GM12878 (cell line): ENCODE measurements at regions not wholly inside any gene's neighbourhood (a gene's known extent, or its start where the extent isn't known, plus 50 kb on each side); places are given as distances from the start of the nearest gene placed in this dataset.

Source experiments
- ATAC-seq: fragments of 200-7000 bp; cut with Tn5 transposase; 3 replicates; pipeline ENCODE4 v1.9.1; 2020; ENCODE audit warnings: mild to moderate bottlenecking, moderate library complexity
- BruUV-seq: library from RNA; stranded (reverse); fragments of 400-500 nt; replicated peaks from 2 replicates; lab custom pipeline; 2021; lab: Mats Ljungman, UMichigan
- CTCF ChIA-PET: fragments of 300-600 bp; sonication (Branson Sonifier 250); formaldehyde crosslinking; extraction: SDS; loops from one replicate; lab custom pipeline; 2021; ENCODE audit warnings: inconsistent platforms; lab: Yijun Ruan, JAX
- POLR2A ChIA-PET: fragments of 350-600 bp; formaldehyde crosslinking; extraction: SDS; loops from one replicate; lab custom pipeline; 2021; ENCODE audit warnings: inconsistent platforms; lab: Charles Lee
- RAD21 ChIA-PET: fragments of 300-600 bp; sonication (Branson Sonifier 250); formaldehyde crosslinking; loops from one replicate; lab custom pipeline; 2023; ENCODE audit warnings: antibody characterized with exemption; ENCODE audit not compliant: unreplicated experiment; lab: Charles Lee
- SMC1A ChIA-PET: fragments of 300-600 bp; sonication (Branson Sonifier 250); formaldehyde crosslinking; loops from one replicate; lab custom pipeline; 2023; ENCODE audit not compliant: unreplicated experiment, uncharacterized antibody; lab: Charles Lee
- DNase-seq: peaks from one replicate; pipeline ENCODE4 v3.0.0-alpha.2; 2011; ENCODE audit warnings: low read depth, low spot score
- FAIRE-seq: peaks from 3 replicates; lab custom pipeline; 2011; peaks lifted over from hg19 to GRCh38; lab: Jason Lieb, UNC
- H2AFZ ChIP-seq: 2 replicates; pipeline ENCODE4 v1.6.0; 2011; ENCODE audit warnings: low read depth, low read length, control low read depth; ENCODE audit not compliant: control insufficient read depth
- H3K27ac ChIP-seq: 2 replicates; pipeline ENCODE4 v1.5.1; 2011; ENCODE audit warnings: control low read depth; ENCODE audit not compliant: control insufficient read depth, insufficient read depth
- H3K27me3 ChIP-seq, 2 experiments: replicated peaks in 1 of 2; 2 replicates each; pipeline versions ENCODE4 v1.6.0 to v1.6.1; 2011; ENCODE audit warnings: low read length in 1 of 2; ENCODE audit not compliant: control insufficient read depth in 2 of 2, insufficient read depth in 2 of 2
- H3K36me3 ChIP-seq, 2 experiments: 2 replicates each; pipeline ENCODE4 v1.5.1; 2011; ENCODE audit warnings: low read length in 1 of 2; ENCODE audit not compliant: control insufficient read depth in 2 of 2, insufficient read depth in 2 of 2
- H3K4me1 ChIP-seq: 2 replicates; pipeline ENCODE4 v1.6.1; 2011; ENCODE audit warnings: mild to moderate bottlenecking, low read length, moderate library complexity, mixed read lengths; ENCODE audit not compliant: control insufficient read depth, insufficient read depth
- H3K4me2 ChIP-seq: 2 replicates; pipeline ENCODE4 v1.6.0; 2011; ENCODE audit warnings: control low read depth; ENCODE audit not compliant: control insufficient read depth, insufficient read depth
- H3K4me3 ChIP-seq: fragments of 200-600 bp; sonication (generic); 2 replicates; pipeline ENCODE4 v1.5.1; 2016
- H3K79me2 ChIP-seq: 2 replicates; pipeline ENCODE4 v1.6.0; 2011; ENCODE audit warnings: low read length; ENCODE audit not compliant: control insufficient read depth, insufficient read depth
- H3K9ac ChIP-seq: 2 replicates; pipeline ENCODE4 v1.8.0; 2011; ENCODE audit warnings: low read length, control low read depth, mixed read lengths; ENCODE audit not compliant: control insufficient read depth, insufficient read depth
- H3K9me3 ChIP-seq: replicated peaks from 3 replicates; pipeline ENCODE4 v1.5.1; 2011; ENCODE audit warnings: mild to moderate bottlenecking, low read length; ENCODE audit not compliant: control insufficient read depth, insufficient read depth
- H4K20me1 ChIP-seq: 2 replicates; pipeline ENCODE4 v1.6.0; 2011; ENCODE audit not compliant: control insufficient read depth, insufficient read depth
- ATF2 ChIP-seq: IDR thresholded peaks from 2 replicates; pipeline ENCODE4 v1.6.1; 2012; ENCODE audit warnings: low read length, inconsistent platforms
- CHD2 ChIP-seq: IDR thresholded peaks from 2 replicates; pipeline ENCODE4 v1.6.1; 2011; ENCODE audit warnings: low read depth, low read length, improper control_type of control experiment, borderline replicate concordance
- CREB1 ChIP-seq: IDR thresholded peaks from 2 replicates; pipeline ENCODE4 v1.6.1; 2012; ENCODE audit warnings: low read depth, mild to moderate bottlenecking, inconsistent platforms
- IKZF2 ChIP-seq, 2 experiments: fragments of 450-650 bp; IDR thresholded peaks; 2 replicates each; pipeline ENCODE4 v1.6.1; 2017; ENCODE audit warnings: mild to moderate bottlenecking in 2 of 2, moderate library complexity in 2 of 2
- IRF5 ChIP-seq: fragments of 450-650 bp; IDR thresholded peaks from 2 replicates; pipeline ENCODE4 v1.6.1; 2017; ENCODE audit warnings: borderline replicate concordance
- MYC ChIP-seq: IDR thresholded peaks from 2 replicates; pipeline ENCODE4 v1.6.1; 2011; ENCODE audit warnings: mild to moderate bottlenecking, low read length, moderate library complexity, inconsistent platforms; ENCODE audit not compliant: insufficient read depth, insufficient replicate concordance, insufficient read length, severe bottlenecking
- NFYB ChIP-seq: IDR thresholded peaks from 2 replicates; pipeline ENCODE4 v1.6.1; 2011; ENCODE audit warnings: low read depth, mild to moderate bottlenecking, low read length, improper control_type of control experiment, moderate library complexity; ENCODE audit not compliant: insufficient read depth
- NKRF ChIP-seq: fragments of 450-650 bp; conservative IDR thresholded peaks from 2 replicates; pipeline ENCODE4 v1.6.1; 2017; ENCODE audit warnings: mild to moderate bottlenecking, moderate library complexity
- NR2F1 ChIP-seq: fragments of 450-650 bp; conservative IDR thresholded peaks from 2 replicates; pipeline ENCODE4 v1.6.1; 2017; ENCODE audit warnings: mild to moderate bottlenecking
- PAX8 ChIP-seq: fragments of 450-650 bp; IDR thresholded peaks from 2 replicates; pipeline ENCODE4 v1.6.1; 2017; ENCODE audit warnings: mild to moderate bottlenecking, moderate library complexity
- POLR2A ChIP-seq: IDR thresholded peaks from 2 replicates; pipeline ENCODE4 v1.6.1; 2011; ENCODE audit warnings: low read depth, mild to moderate bottlenecking, low read length
- POU2F2 ChIP-seq: IDR thresholded peaks from 3 replicates; pipeline ENCODE4 v1.6.1; 2011; ENCODE audit warnings: low read depth, mild to moderate bottlenecking, low read length, borderline replicate concordance
- SMAD1 ChIP-seq: fragments of 450-650 bp; IDR thresholded peaks from 2 replicates; pipeline ENCODE4 v1.6.1; 2018; ENCODE audit warnings: mild to moderate bottlenecking, low read depth; ENCODE audit not compliant: partially characterized antibody
- TCF3 ChIP-seq: IDR thresholded peaks from 2 replicates; pipeline ENCODE4 v1.6.1; 2012; ENCODE audit warnings: low read depth, mild to moderate bottlenecking, low read length, borderline replicate concordance; ENCODE audit not compliant: insufficient read depth
- ZNF687 ChIP-seq: fragments of 450-650 bp; IDR thresholded peaks from 2 replicates; pipeline ENCODE4 v1.6.1; 2017; ENCODE audit warnings: mild to moderate bottlenecking, moderate library complexity
- ZZZ3 ChIP-seq: IDR thresholded peaks from 2 replicates; pipeline ENCODE4 v1.6.1; 2011; ENCODE audit warnings: low read depth; ENCODE audit not compliant: control insufficient read depth, insufficient read length
- WGBS: methylation state at CpG from one replicate; pipeline ENCODE4 v1.1.6; 2016; ENCODE audit warnings: low lambda C conversion rate; ENCODE audit not compliant: insufficient replicate concordance, insufficient coverage; ENCODE audit errors: missing lambda C conversion rate; 5-methylcytosine and 5-hydroxymethylcytosine counted together
- in situ Hi-C: fragments of 300-500 bp; cut with MboI; formaldehyde crosslinking; loops from 9 replicates; pipeline ENCODE4 v1.14.3; 2018; ENCODE audit warnings: mixed read lengths
- intact Hi-C: fragments of 100-400 bp; cut with micrococcal nuclease; formaldehyde crosslinking; loops from one replicate; pipeline ENCODE4 v1.14.2; 2022; ENCODE audit not compliant: unreplicated experiment

- TF ChIP-seq IKZF2 (IDR thresholded peaks at IDR 0.05) (no peak), CHD2 (no peak), NFYB (no peak), TCF3 (no peak), MYC (no peak), POU2F2 (no peak), ATF2 (no peak), PAX8 (no peak), POLR2A (no peak)
Observed at GRCh38 chr5:114243281-114243971, 118.4 kb upstream of the KCNN2 start (continued).

GRCh38 chr5:114243972-114244317 is 117.9 kb upstream of the KCNN2 start:
- Histone ChIP-seq H3K9ac (no peak overlapping the region), H3K27me3 (no peaks in the 10 kb centered on the region), H4K20me1 (no peaks in the 10 kb centered on the region), H2AFZ (no peak overlapping the region), H3K4me1 (no peaks in the 10 kb centered on the region), H3K9me3 (no peaks in the 10 kb centered on the region), H3K79me2 (no peaks in the 10 kb centered on the region), H3K27ac (no peak overlapping the region), H3K4me2 (no peak overlapping the region), H3K4me3 (no peak overlapping the region), H3K36me3 (no peaks in the 10 kb centered on the region)
- ChIA-PET CTCF (interaction anchor here (1.0 kb wide), 1 partner anchor 177 kb away, joined by 3 read pairs; no protein-coding TSS in a partner anchor), SMC1A (no interaction called here), POLR2A (no interaction called here), RAD21 (no interaction called here)
- DNase-seq = no peak
- peak; percentile 71 for ATAC-seq
- 0% methylated on average over 1 of the region's 1 CpG for WGBS
- in situ Hi-C loops (no loop called here), intact Hi-C loops (no loop called here)
- BruUV-seq = no TSS peak
- FAIRE-seq = no peak
- TF ChIP-seq NKRF = no peak
- TF ChIP-seq ZNF687 = no peak
- no peak for TF ChIP-seq IRF5
- no peak for TF ChIP-seq CREB1
- TF ChIP-seq ZZZ3 = no peak
- no peak for TF ChIP-seq NR2F1
- no peak for TF ChIP-seq SMAD1
